Mesendoderm (in vitro differentiated cells): ENCODE measurements at regions not wholly inside any gene's neighbourhood (a gene's known extent, or its start where the extent isn't known, plus 50 kb on each side); places are given as distances from the start of the nearest gene placed in this dataset.

ENCODE experiments used
- DNase-seq: peaks from one replicate; pipeline ENCODE4 v3.0.0; 2013
- H2AK5ac ChIP-seq: 2 replicates; pipeline ENCODE4 v1.6.1; 2013; ENCODE audit warnings: low read length, inconsistent platforms
- H2BK120ac ChIP-seq: 2 replicates; pipeline ENCODE4 v1.6.1; 2013; ENCODE audit warnings: low read depth, mild to moderate bottlenecking, low read length, moderate library complexity, mixed read lengths
- H2BK15ac ChIP-seq: replicated peaks from 2 replicates; pipeline ENCODE4 v1.6.1; 2013; ENCODE audit warnings: low read depth, mild to moderate bottlenecking, moderate library complexity
- H2BK5ac ChIP-seq: 2 replicates; pipeline ENCODE4 v1.6.1; 2013; ENCODE audit warnings: low read length, inconsistent platforms
- H3K18ac ChIP-seq: 2 replicates; pipeline ENCODE4 v1.6.1; 2013; ENCODE audit warnings: mild to moderate bottlenecking, low read length, mixed read lengths
- H3K23ac ChIP-seq: one replicate; pipeline ENCODE4 v1.6.1; 2013; ENCODE audit warnings: low read length
- H3K27ac ChIP-seq: 2 replicates; pipeline ENCODE4 v1.5.1; 2013; ENCODE audit warnings: low read depth, mild to moderate bottlenecking, inconsistent platforms, low read length, moderate library complexity
- H3K27me3 ChIP-seq: 2 replicates; pipeline ENCODE4 v1.6.1; 2013; ENCODE audit warnings: low read length, control low read depth, mild to moderate bottlenecking, inconsistent platforms; ENCODE audit not compliant: insufficient read depth, poor library complexity
- H3K36me3 ChIP-seq: 2 replicates; pipeline ENCODE4 v1.6.1; 2013; ENCODE audit warnings: low read length, inconsistent platforms; ENCODE audit not compliant: control insufficient read depth, insufficient read depth
- H3K4ac ChIP-seq: one replicate; pipeline ENCODE4 v1.6.1; 2013; ENCODE audit warnings: low read depth, mild to moderate bottlenecking, low read length, moderate library complexity
- H3K4me1 ChIP-seq: 2 replicates; pipeline ENCODE4 v1.6.1; 2013; ENCODE audit warnings: low read depth, low read length, inconsistent platforms; ENCODE audit not compliant: control insufficient read depth
- H3K4me2 ChIP-seq: 2 replicates; pipeline ENCODE4 v1.6.1; 2013; ENCODE audit warnings: low read length
- H3K4me3 ChIP-seq: 2 replicates; pipeline ENCODE4 v1.5.1; 2013; ENCODE audit warnings: mild to moderate bottlenecking, low read length
- H3K56ac ChIP-seq: one replicate; pipeline ENCODE4 v1.6.1; 2013; ENCODE audit warnings: low read length
- H3K79me1 ChIP-seq: 2 replicates; pipeline ENCODE4 v1.6.1; 2013; ENCODE audit warnings: low read length, inconsistent platforms
- H3K79me2 ChIP-seq: 2 replicates; pipeline ENCODE4 v1.6.1; 2013; ENCODE audit warnings: mild to moderate bottlenecking, low read length; ENCODE audit not compliant: control insufficient read depth, insufficient read depth
- H3K9ac ChIP-seq: 2 replicates; pipeline ENCODE4 v1.6.1; 2013; ENCODE audit warnings: low read length, inconsistent platforms
- H4K5ac ChIP-seq: one replicate; pipeline ENCODE4 v1.6.1; 2013; ENCODE audit warnings: low read length
- H4K8ac ChIP-seq: one replicate; pipeline ENCODE4 v1.6.1; 2013; ENCODE audit warnings: low read depth, mild to moderate bottlenecking, control low read depth, low read length, moderate library complexity
- WGBS: extraction: QIAGEN DNeasy Blood & Tissue Kit; methylation state at CpG from one replicate; pipeline ENCODE4 v1.1.7; 2013; ENCODE audit warnings: low lambda C conversion rate, missing lambda C conversion rate; ENCODE audit not compliant: insufficient coverage; ENCODE audit errors: extremely low coverage; 5-methylcytosine and 5-hydroxymethylcytosine counted together

- no peak overlapping the region for H3K27ac ChIP-seq
- no peaks in the 10 kb centered on the region for H3K36me3 ChIP-seq
- no peak overlapping the region for H2BK5ac ChIP-seq
- no peak overlapping the region for H2AK5ac ChIP-seq
- H3K4me2 ChIP-seq = no peak overlapping the region
- no peaks in the 10 kb centered on the region for H3K79me1 ChIP-seq
- no peak overlapping the region for H3K4me3 ChIP-seq
- no peak for DNase-seq
- H3K18ac ChIP-seq = no peak overlapping the region
- no peak overlapping the region for H4K5ac ChIP-seq
- H3K4me1 ChIP-seq = no peaks in the 10 kb centered on the region
- H4K8ac ChIP-seq = no peak overlapping the region
- no peaks in the 10 kb centered on the region for H3K79me2 ChIP-seq
- H2BK15ac ChIP-seq = no peak overlapping the region
- H3K56ac ChIP-seq = no peak overlapping the region
- H3K9ac ChIP-seq = no peak overlapping the region
- no peaks in the 10 kb centered on the region for H3K27me3 ChIP-seq
- no peak overlapping the region for H3K4ac ChIP-seq
- H2BK120ac ChIP-seq = no peak overlapping the region
- no peak overlapping the region for H3K23ac ChIP-seq
Observed at GRCh38 chr3:181630853-181631252, 80.9 kb upstream of the SOX2 start.

GRCh38 chr3:181629711-181630110 is 82.0 kb upstream of the SOX2 start:
- no peak overlapping the region for H3K56ac ChIP-seq
- no peak overlapping the region for H3K9ac ChIP-seq
- no peak overlapping the region for H3K18ac ChIP-seq
- H3K27ac ChIP-seq = no peak overlapping the region
- no peak overlapping the region for H3K4ac ChIP-seq
- H3K23ac ChIP-seq = no peak overlapping the region
- WGBS = no CpG with 5 or more reads among the region's 3 CpGs
- H4K8ac ChIP-seq = no peak overlapping the region
- H2BK5ac ChIP-seq = no peak overlapping the region
- no peak overlapping the region for H2BK120ac ChIP-seq
- no peak overlapping the region for H3K4me3 ChIP-seq
- H3K36me3 ChIP-seq = no peaks in the 10 kb centered on the region
- DNase-seq = no peak
- H3K27me3 ChIP-seq = no peaks in the 10 kb centered on the region
- no peaks in the 10 kb centered on the region for H3K79me1 ChIP-seq
- no peak overlapping the region for H4K5ac ChIP-seq
- H3K79me2 ChIP-seq = no peaks in the 10 kb centered on the region
- H3K4me1 ChIP-seq = no peaks in the 10 kb centered on the region
- no peak overlapping the region for H2AK5ac ChIP-seq
- H2BK15ac ChIP-seq = no peak overlapping the region
- no peak overlapping the region for H3K4me2 ChIP-seq

- H3K4me2 ChIP-seq = no peak overlapping the region
- no peak overlapping the region for H2BK120ac ChIP-seq
- no peak overlapping the region for H3K9ac ChIP-seq
- H3K27me3 ChIP-seq = no peaks in the 10 kb centered on the region
- H3K56ac ChIP-seq = no peak overlapping the region
- no peak overlapping the region for H2AK5ac ChIP-seq
- no peak overlapping the region for H3K27ac ChIP-seq
- no peaks in the 10 kb centered on the region for H3K79me1 ChIP-seq
- H4K5ac ChIP-seq = no peak overlapping the region
- no peak overlapping the region for H3K4me3 ChIP-seq
- no peaks in the 10 kb centered on the region for H3K79me2 ChIP-seq
- DNase-seq = no peak
- no peak overlapping the region for H2BK5ac ChIP-seq
- H4K8ac ChIP-seq = no peak overlapping the region
- no peak overlapping the region for H2BK15ac ChIP-seq
- H3K36me3 ChIP-seq = no peaks in the 10 kb centered on the region
- no peak overlapping the region for H3K18ac ChIP-seq
- no peak overlapping the region for H3K4ac ChIP-seq
- no CpG with 5 or more reads among the region's 1 CpG for WGBS
- H3K4me1 ChIP-seq = no peaks in the 10 kb centered on the region
- H3K23ac ChIP-seq = no peak overlapping the region
Observed at GRCh38 chr3:181629029-181629428, 82.7 kb upstream of the SOX2 start.

- no peak for DNase-seq
- Histone ChIP-seq H3K4me1 (no peaks in the 10 kb centered on the region), H2BK5ac (no peak overlapping the region), H3K79me1 (no peaks in the 10 kb centered on the region), H3K36me3 (no peaks in the 10 kb centered on the region), H3K79me2 (no peaks in the 10 kb centered on the region), H3K18ac (no peak overlapping the region), H3K27ac (no peak overlapping the region), H2BK15ac (no peak overlapping the region), H3K9ac (no peak overlapping the region), H3K23ac (no peak overlapping the region), H2BK120ac (no peak overlapping the region), H3K56ac (no peak overlapping the region), H4K5ac (no peak overlapping the region), H3K4ac (no peak overlapping the region), H4K8ac (no peak overlapping the region), H2AK5ac (no peak overlapping the region), H3K4me3 (no peak overlapping the region), H3K4me2 (no peak overlapping the region), H3K27me3 (no peaks in the 10 kb centered on the region)
Observed at GRCh38 chr3:181628384-181628783, 83.3 kb upstream of the SOX2 start.

- Histone ChIP-seq H3K79me2 (no peaks in the 10 kb centered on the region), H3K18ac (no peak overlapping the region), H4K8ac (no peak overlapping the region), H2BK15ac (no peak overlapping the region), H3K79me1 (no peaks in the 10 kb centered on the region), H3K27me3 (no peaks in the 10 kb centered on the region), H3K27ac (no peak overlapping the region), H2BK120ac (no peak overlapping the region), H3K4me3 (no peak overlapping the region), H3K4ac (no peak overlapping the region), H3K9ac (no peak overlapping the region), H4K5ac (no peak overlapping the region), H3K4me1 (no peaks in the 10 kb centered on the region), H2AK5ac (no peak overlapping the region), H3K4me2 (no peak overlapping the region), H3K56ac (no peak overlapping the region), H3K23ac (no peak overlapping the region), H3K36me3 (no peaks in the 10 kb centered on the region), H2BK5ac (no peak overlapping the region)
- no CpG with 5 or more reads among the region's 1 CpG for WGBS
- DNase-seq = no peak
Observed at GRCh38 chr3:181626036-181626435, 85.7 kb upstream of the SOX2 start.

GRCh38 chr3:181623924-181624694 is 87.6 kb upstream of the SOX2 start:
- no peaks in the 10 kb centered on the region for H3K36me3 ChIP-seq
- H3K27ac ChIP-seq = no peak overlapping the region
- H3K27me3 ChIP-seq = no peaks in the 10 kb centered on the region
- H3K79me2 ChIP-seq = no peaks in the 10 kb centered on the region
- H2BK15ac ChIP-seq = no peak overlapping the region
- no peak for DNase-seq
- H3K4me2 ChIP-seq = no peak overlapping the region
- H2AK5ac ChIP-seq = no peak overlapping the region
- no peaks in the 10 kb centered on the region for H3K4me1 ChIP-seq
- no peak overlapping the region for H4K8ac ChIP-seq
- no peaks in the 10 kb centered on the region for H3K79me1 ChIP-seq
- no peak overlapping the region for H3K56ac ChIP-seq
- no peak overlapping the region for H2BK120ac ChIP-seq
- no peak overlapping the region for H4K5ac ChIP-seq
- no peak overlapping the region for H3K4me3 ChIP-seq
- no CpG with 5 or more reads among the region's 4 CpGs for WGBS
- H2BK5ac ChIP-seq = no peak overlapping the region
- H3K4ac ChIP-seq = no peak overlapping the region
- no peak overlapping the region for H3K23ac ChIP-seq
- H3K9ac ChIP-seq = no peak overlapping the region
- H3K18ac ChIP-seq = peak overlapping the region; percentile 39
